ENCODE measurements at regions not wholly inside any gene's neighbourhood (a gene's known extent, or its start where the extent isn't known, plus 50 kb on each side); places are given as distances from the start of the nearest gene placed in this dataset.
"Not testable (repeated sequence)": the region's sequence is repeated elsewhere in the genome, so short reads cannot be mapped to it uniquely, and the experiment has no call there.

DNA sequence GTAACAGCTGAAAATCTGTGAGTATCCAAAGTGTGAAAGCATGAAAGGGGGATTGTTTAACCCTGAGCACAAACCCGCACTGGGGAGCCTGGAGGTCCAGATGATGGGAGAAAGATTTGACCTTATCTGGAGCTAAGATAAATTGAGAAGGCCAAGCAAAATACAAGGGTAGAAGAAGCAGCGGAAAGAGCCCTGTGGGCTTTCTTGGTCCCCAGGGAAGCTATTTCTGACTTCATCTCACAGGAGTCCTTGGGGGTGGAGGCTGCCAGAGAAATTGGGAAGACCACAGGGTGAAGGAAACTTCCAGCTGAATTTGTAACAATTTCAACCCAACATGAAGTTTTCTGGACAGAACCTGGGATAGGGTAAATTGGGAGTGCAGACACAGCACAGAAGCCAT lies 476.9 kb downstream of the MMUT start:
- no peak overlapping the region for H3K9ac ChIP-seq (ENCODE audit: low read length)
- H4K20me1 ChIP-seq (ENCODE audit: low read depth, low read length), result no peaks in the 10 kb centered on the region
- TF ChIP-seq EZH2phosphoT487 (conservative IDR thresholded peaks at IDR 0.05; ENCODE audit: low read length), result no peak
- no peak for TF ChIP-seq CTCF (IDR thresholded peaks at IDR 0.05; ENCODE audit: insufficient read depth, low read length, poor library complexity, severe bottlenecking)
- H3F3A ChIP-seq (ENCODE audit: insufficient read depth), result no peaks in the 10 kb centered on the region
- no peak overlapping the region for H3K4me3 ChIP-seq (ENCODE audit: insufficient read depth, low read length, poor library complexity, severe bottlenecking)
- no peaks in the 10 kb centered on the region for H3K27me3 ChIP-seq (ENCODE audit: low read length)
- H3K36me3 ChIP-seq (ENCODE audit: low read length), result no peaks in the 10 kb centered on the region
- no peak overlapping the region for H2AFZ ChIP-seq (ENCODE audit: low read depth, low read length, severe bottlenecking)
- peaks cover 23% of the 10 kb centered on the region; the same call in 1 of the 2 replicates for H3K9me3 ChIP-seq (ENCODE audit: insufficient read depth, low read length)
- no peak overlapping the region for H3K4me2 ChIP-seq (ENCODE audit: low read depth, low read length, poor library complexity, severe bottlenecking)
- no peaks in the 10 kb centered on the region for H3K79me2 ChIP-seq (ENCODE audit: insufficient read depth, low read length)
- no peak overlapping the region for H3K27ac ChIP-seq (ENCODE audit: low read depth, low read length)
- no peaks in the 10 kb centered on the region for H3K9me2 ChIP-seq (replicated peaks; ENCODE audit: insufficient read depth, low read length)

GRCh38 chr6:48985025-48985424 lies 478.0 kb downstream of the MMUT start:
- H3K27me3 ChIP-seq (ENCODE audit: low read length), result no peaks in the 10 kb centered on the region
- TF ChIP-seq EZH2phosphoT487 (conservative IDR thresholded peaks at IDR 0.05; ENCODE audit: low read length) (no peak), CTCF (IDR thresholded peaks at IDR 0.05; ENCODE audit: insufficient read depth, low read length, poor library complexity, severe bottlenecking) (no peak)
- H3K36me3 ChIP-seq (ENCODE audit: low read length), result no peaks in the 10 kb centered on the region
- no peaks in the 10 kb centered on the region for H3K9me2 ChIP-seq (replicated peaks; ENCODE audit: insufficient read depth, low read length)
- no peaks in the 10 kb centered on the region for H4K20me1 ChIP-seq (ENCODE audit: low read depth, low read length)
- peaks cover 17% of the 10 kb centered on the region; the same call in 1 of the 2 replicates for H3K9me3 ChIP-seq (ENCODE audit: insufficient read depth, low read length)
- no peak overlapping the region for H2AFZ ChIP-seq (ENCODE audit: low read depth, low read length, severe bottlenecking)
- no peaks in the 10 kb centered on the region for H3K79me2 ChIP-seq (ENCODE audit: insufficient read depth, low read length)
- H3K4me3 ChIP-seq (ENCODE audit: insufficient read depth, low read length, poor library complexity, severe bottlenecking), result no peak overlapping the region
- H3F3A ChIP-seq (ENCODE audit: insufficient read depth), result no peaks in the 10 kb centered on the region
- H3K4me2 ChIP-seq (ENCODE audit: low read depth, low read length, poor library complexity, severe bottlenecking), result no peak overlapping the region
- H3K27ac ChIP-seq (ENCODE audit: low read depth, low read length), result no peak overlapping the region
- no peak overlapping the region for H3K9ac ChIP-seq (ENCODE audit: low read length)

DNA sequence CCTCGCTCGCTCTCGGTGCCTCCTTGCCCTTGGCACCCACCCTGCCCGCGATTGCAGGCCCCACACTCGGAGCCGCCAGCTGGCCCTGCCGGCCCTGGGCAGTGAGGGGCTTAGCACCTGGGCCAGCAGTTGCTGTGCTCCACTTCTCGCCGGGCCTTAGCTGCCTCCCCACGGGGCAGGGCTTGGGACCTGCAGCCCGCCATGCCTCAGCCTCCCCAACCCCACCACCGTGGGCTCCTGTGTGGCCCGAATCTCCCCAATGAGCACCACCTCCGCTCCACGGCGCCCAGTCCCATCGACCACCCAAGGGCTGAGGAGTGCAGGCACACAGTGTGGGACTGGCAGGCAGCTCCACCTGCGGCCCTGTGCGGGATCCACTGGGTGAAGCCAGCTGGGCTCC lies 479.1 kb downstream of the MMUT start:
- not testable (repeated sequence) for H3K36me3 ChIP-seq (ENCODE audit: low read length); H2AFZ ChIP-seq (ENCODE audit: low read depth, low read length, severe bottlenecking); H3K9ac ChIP-seq (ENCODE audit: low read length); H3K79me2 ChIP-seq (ENCODE audit: insufficient read depth, low read length); H3K4me2 ChIP-seq (ENCODE audit: low read depth, low read length, poor library complexity, severe bottlenecking); H4K20me1 ChIP-seq (ENCODE audit: low read depth, low read length); H3K9me2 ChIP-seq (replicated peaks; ENCODE audit: insufficient read depth, low read length); H3K9me3 ChIP-seq (ENCODE audit: insufficient read depth, low read length); H3K4me3 ChIP-seq (ENCODE audit: insufficient read depth, low read length, poor library complexity, severe bottlenecking); H3K27me3 ChIP-seq (ENCODE audit: low read length); H3F3A ChIP-seq (ENCODE audit: insufficient read depth); H3K27ac ChIP-seq (ENCODE audit: low read depth, low read length)

- H3K79me2 ChIP-seq (ENCODE audit: insufficient read depth, low read length), result no peaks in the 10 kb centered on the region
- no peak for TF ChIP-seq CTCF (IDR thresholded peaks at IDR 0.05; ENCODE audit: insufficient read depth, low read length, poor library complexity, severe bottlenecking)
- no peak for TF ChIP-seq EZH2phosphoT487 (conservative IDR thresholded peaks at IDR 0.05; ENCODE audit: low read length)
- no peaks in the 10 kb centered on the region for H3K27me3 ChIP-seq (ENCODE audit: low read length)
- H2AFZ ChIP-seq (ENCODE audit: low read depth, low read length, severe bottlenecking), result no peak overlapping the region
- peaks cover 7% of the 10 kb centered on the region; the same call in 1 of the 2 replicates for H3K9me3 ChIP-seq (ENCODE audit: insufficient read depth, low read length)
- H3K27ac ChIP-seq (ENCODE audit: low read depth, low read length), result no peak overlapping the region
- no peaks in the 10 kb centered on the region for H3K9me2 ChIP-seq (replicated peaks; ENCODE audit: insufficient read depth, low read length)
- H3F3A ChIP-seq (ENCODE audit: insufficient read depth), result no peaks in the 10 kb centered on the region
- H3K9ac ChIP-seq (ENCODE audit: low read length), result no peak overlapping the region
- no peaks in the 10 kb centered on the region for H4K20me1 ChIP-seq (ENCODE audit: low read depth, low read length)
- no peak overlapping the region for H3K4me3 ChIP-seq (ENCODE audit: insufficient read depth, low read length, poor library complexity, severe bottlenecking)
- no peak overlapping the region for H3K4me2 ChIP-seq (ENCODE audit: low read depth, low read length, poor library complexity, severe bottlenecking)
- no peaks in the 10 kb centered on the region for H3K36me3 ChIP-seq (ENCODE audit: low read length)
These were observed 479.7 kb downstream of the MMUT start for GRCh38 chr6:48983377-48983776.
